SU-DHL-6 (cell line): ENCODE measurements at regions not wholly inside any gene's neighbourhood (a gene's known extent, or its start where the extent isn't known, plus 50 kb on each side); places are given as distances from the start of the nearest gene placed in this dataset.
"Not testable (repeated sequence)": the region's sequence is repeated elsewhere in the genome, so short reads cannot be mapped to it uniquely, and the experiment has no call there.

Source experiments
- H2AFZ ChIP-seq: fragments of 200-600 bp; sonication (generic); 2 replicates; pipeline ENCODE4 v1.6.1; 2014; ENCODE audit warnings: low read depth, mild to moderate bottlenecking, moderate library complexity, mixed read lengths, antibody characterized with exemption, low read length; ENCODE audit not compliant: severe bottlenecking
- H3F3A ChIP-seq: fragments of 200-600 bp; shearing (Covaris generic); 2 replicates; pipeline ENCODE4 v1.6.0; 2016; ENCODE audit warnings: antibody characterized with exemption, mild to moderate bottlenecking; ENCODE audit not compliant: insufficient read depth
- H3K27ac ChIP-seq: fragments of 200-600 bp; sonication (generic); 2 replicates; pipeline ENCODE4 v1.5.1; 2016; ENCODE audit warnings: low read depth, mild to moderate bottlenecking, low read length, moderate library complexity, mixed read lengths
- H3K27me3 ChIP-seq: fragments of 200-600 bp; sonication (generic), shearing (Covaris generic); 2 replicates; pipeline ENCODE4 v1.6.0; 2014; ENCODE audit warnings: mild to moderate bottlenecking, low read length
- H3K36me3 ChIP-seq: fragments of 200-600 bp; sonication (generic); 2 replicates; pipeline ENCODE4 v1.6.1; 2014; ENCODE audit warnings: mild to moderate bottlenecking, low read length, mixed read lengths
- H3K4me2 ChIP-seq: fragments of 300-600, 200-600 bp; shearing (Covaris generic), sonication (generic); 2 replicates; pipeline ENCODE4 v1.6.0; 2014; ENCODE audit warnings: low read length, low read depth, mild to moderate bottlenecking; ENCODE audit not compliant: poor library complexity, severe bottlenecking
- H3K4me3 ChIP-seq: fragments of 200-600 bp; sonication (generic); 2 replicates; pipeline ENCODE4 v1.5.1; 2014; ENCODE audit warnings: antibody characterized with exemption, low read length, mild to moderate bottlenecking, mixed read lengths; ENCODE audit not compliant: insufficient read depth, poor library complexity, severe bottlenecking
- H3K79me2 ChIP-seq: fragments of 200-600 bp; sonication (generic); 2 replicates; pipeline ENCODE4 v1.6.1; 2014; ENCODE audit warnings: mild to moderate bottlenecking, low read length, moderate library complexity; ENCODE audit not compliant: insufficient read depth
- H3K9ac ChIP-seq: fragments of 200-600 bp; sonication (generic); 2 replicates; pipeline ENCODE4 v1.7.0; 2014; ENCODE audit warnings: mild to moderate bottlenecking, low read length
- H3K9me2 ChIP-seq: fragments of 200-600 bp; sonication (generic); replicated peaks from 2 replicates; pipeline ENCODE4 v1.6.1; 2014; ENCODE audit warnings: low read length; ENCODE audit not compliant: insufficient read depth
- H3K9me3 ChIP-seq: fragments of 200-600 bp; sonication (generic); 2 replicates; pipeline ENCODE4 v1.6.1; 2014; ENCODE audit warnings: low read length, mixed read lengths; ENCODE audit not compliant: insufficient read depth
- H4K20me1 ChIP-seq: fragments of 200-600 bp; sonication (generic); 2 replicates; pipeline ENCODE4 v1.6.1; 2014; ENCODE audit warnings: low read depth, mild to moderate bottlenecking, antibody characterized with exemption, low read length, moderate library complexity, mixed read lengths
- EZH2phosphoT487 ChIP-seq: fragments of 200-600 bp; sonication (generic), shearing (Covaris generic); conservative IDR thresholded peaks from 2 replicates; pipeline ENCODE4 v1.6.1; 2018; ENCODE audit warnings: mild to moderate bottlenecking, antibody characterized with exemption, low read length, moderate library complexity, mixed read lengths
- TF ChIP-seq, protein P1 (sequence below): fragments of 200-600 bp; sonication (generic); IDR thresholded peaks from one replicate; pipeline ENCODE4 v1.5.1; 2017; ENCODE audit warnings: antibody characterized with exemption, mild to moderate bottlenecking, low read length, moderate library complexity; ENCODE audit not compliant: insufficient read depth, poor library complexity, severe bottlenecking

DNA sequence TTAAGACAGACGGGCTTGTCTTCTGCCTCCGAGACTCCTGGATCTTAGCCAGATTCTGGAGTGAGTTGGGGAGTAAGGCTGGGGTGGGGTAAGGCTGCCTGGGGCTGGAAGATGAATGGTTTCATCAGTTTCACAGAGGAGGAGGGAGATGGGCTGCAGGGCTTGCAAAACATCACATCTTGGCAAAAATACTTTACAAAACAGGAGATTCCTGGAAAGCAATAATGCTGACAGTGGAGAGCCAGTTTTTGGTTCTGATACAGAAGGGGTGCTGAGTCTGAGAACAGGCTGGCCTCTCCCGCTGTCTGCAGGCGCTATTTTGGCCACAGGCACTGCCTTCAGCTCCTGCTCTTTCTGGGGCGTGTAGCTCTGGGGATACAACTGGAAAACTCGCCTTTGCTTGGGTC lies 83.4 kb upstream of the KCNE2 start:
- H3K36me3 ChIP-seq = no peaks in the 10 kb centered on the region
- no peak overlapping the region for H2AFZ ChIP-seq
- no peak overlapping the region for H3K27ac ChIP-seq
- no peaks in the 10 kb centered on the region for H3K9me3 ChIP-seq
- H3F3A ChIP-seq = no peaks in the 10 kb centered on the region
- H3K4me3 ChIP-seq = no peak overlapping the region
- TF ChIP-seq, protein P1, sequence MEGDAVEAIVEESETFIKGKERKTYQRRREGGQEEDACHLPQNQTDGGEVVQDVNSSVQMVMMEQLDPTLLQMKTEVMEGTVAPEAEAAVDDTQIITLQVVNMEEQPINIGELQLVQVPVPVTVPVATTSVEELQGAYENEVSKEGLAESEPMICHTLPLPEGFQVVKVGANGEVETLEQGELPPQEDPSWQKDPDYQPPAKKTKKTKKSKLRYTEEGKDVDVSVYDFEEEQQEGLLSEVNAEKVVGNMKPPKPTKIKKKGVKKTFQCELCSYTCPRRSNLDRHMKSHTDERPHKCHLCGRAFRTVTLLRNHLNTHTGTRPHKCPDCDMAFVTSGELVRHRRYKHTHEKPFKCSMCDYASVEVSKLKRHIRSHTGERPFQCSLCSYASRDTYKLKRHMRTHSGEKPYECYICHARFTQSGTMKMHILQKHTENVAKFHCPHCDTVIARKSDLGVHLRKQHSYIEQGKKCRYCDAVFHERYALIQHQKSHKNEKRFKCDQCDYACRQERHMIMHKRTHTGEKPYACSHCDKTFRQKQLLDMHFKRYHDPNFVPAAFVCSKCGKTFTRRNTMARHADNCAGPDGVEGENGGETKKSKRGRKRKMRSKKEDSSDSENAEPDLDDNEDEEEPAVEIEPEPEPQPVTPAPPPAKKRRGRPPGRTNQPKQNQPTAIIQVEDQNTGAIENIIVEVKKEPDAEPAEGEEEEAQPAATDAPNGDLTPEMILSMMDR = no peak
- TF ChIP-seq EZH2phosphoT487 = no peak
- H3K4me2 ChIP-seq = no peak overlapping the region
- H4K20me1 ChIP-seq = no peaks in the 10 kb centered on the region
- no peak overlapping the region for H3K9ac ChIP-seq
- H3K27me3 ChIP-seq = no peaks in the 10 kb centered on the region
- no peaks in the 10 kb centered on the region for H3K9me2 ChIP-seq
- no peaks in the 10 kb centered on the region for H3K79me2 ChIP-seq

DNA sequence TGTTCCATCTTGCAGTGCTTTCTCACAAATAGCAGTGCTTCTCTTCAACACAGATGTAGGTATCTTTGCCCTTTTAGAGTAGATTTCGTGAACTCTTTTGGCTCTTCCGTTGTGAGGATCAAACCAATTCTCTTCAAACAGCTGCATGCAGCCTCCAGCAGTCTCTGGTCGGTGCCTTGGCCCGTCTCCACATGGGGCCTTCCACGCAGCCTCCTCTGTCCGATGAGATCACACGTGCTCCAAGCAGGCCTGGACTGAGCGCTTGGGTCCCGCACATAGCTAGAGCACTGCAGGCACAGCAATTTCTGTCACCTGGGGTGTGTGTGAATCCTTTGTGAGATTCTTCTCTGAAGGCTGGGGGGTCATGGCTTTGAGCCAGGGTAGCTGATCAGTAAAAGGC lies 82.8 kb upstream of the KCNE2 start:
- Histone ChIP-seq H3K9me2 (no peaks in the 10 kb centered on the region), H3K9ac (no peak overlapping the region), H3K27me3 (no peaks in the 10 kb centered on the region), H3F3A (no peaks in the 10 kb centered on the region), H3K79me2 (no peaks in the 10 kb centered on the region), H3K36me3 (no peaks in the 10 kb centered on the region), H3K4me2 (no peak overlapping the region), H2AFZ (no peak overlapping the region), H3K4me3 (no peak overlapping the region), H3K9me3 (no peaks in the 10 kb centered on the region), H3K27ac (no peak overlapping the region), H4K20me1 (no peaks in the 10 kb centered on the region)
- TF ChIP-seq, protein P1 = no peak
- TF ChIP-seq EZH2phosphoT487 = no peak

DNA sequence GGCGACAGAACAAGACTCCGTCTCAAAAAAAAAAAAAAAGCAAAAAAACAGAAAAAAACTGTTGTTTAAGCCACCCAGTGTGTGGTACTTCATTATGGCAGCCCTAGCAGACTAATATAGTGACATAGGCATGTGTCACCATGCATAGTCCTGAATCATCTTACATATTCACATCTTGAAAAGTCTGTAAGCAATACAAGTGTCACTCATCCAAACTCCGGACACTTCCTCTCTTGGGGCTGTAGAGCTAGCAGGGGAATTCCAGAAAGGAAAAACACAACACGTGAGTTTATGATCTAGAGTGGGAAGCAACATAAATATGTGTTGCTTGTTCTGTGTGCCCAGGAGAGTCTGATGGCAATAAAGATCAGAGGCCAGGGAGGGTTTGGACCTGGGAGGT lies 81.6 kb upstream of the KCNE2 start:
- Histone ChIP-seq H3K27me3 (no peaks in the 10 kb centered on the region), H3K9me2 (no peaks in the 10 kb centered on the region), H3K36me3 (no peaks in the 10 kb centered on the region), H3K79me2 (no peaks in the 10 kb centered on the region), H3K9ac (no peak overlapping the region), H3F3A (no peaks in the 10 kb centered on the region), H3K4me2 (no peak overlapping the region), H2AFZ (no peak overlapping the region), H3K9me3 (no peaks in the 10 kb centered on the region), H4K20me1 (no peaks in the 10 kb centered on the region), H3K4me3 (no peak overlapping the region), H3K27ac (no peak overlapping the region)
- TF ChIP-seq, protein P1 = no peak
- no peak for TF ChIP-seq EZH2phosphoT487

DNA sequence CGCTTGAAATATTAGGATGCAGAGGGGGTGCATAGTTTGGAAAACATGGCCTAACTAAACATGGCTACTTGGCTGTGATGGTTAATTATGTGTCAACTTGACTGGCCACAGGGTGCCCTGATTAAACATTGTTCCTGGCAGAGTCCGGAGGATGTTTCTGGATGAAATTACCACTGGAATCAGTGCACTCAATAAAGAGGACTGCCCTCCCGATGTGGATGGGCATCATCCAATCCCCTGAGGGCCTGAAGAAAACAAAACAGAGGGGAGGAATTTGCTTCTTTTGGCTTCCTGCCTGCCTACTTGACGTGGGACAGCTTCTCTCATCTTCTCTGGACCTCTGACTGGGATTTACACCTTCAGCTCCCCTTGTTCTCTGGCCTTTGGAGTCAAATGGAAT lies 79.1 kb upstream of the KCNE2 start:
- Histone ChIP-seq H3K4me3 (no peak overlapping the region), H3K9me2 (no peaks in the 10 kb centered on the region), H2AFZ (no peak overlapping the region), H3K27ac (no peak overlapping the region), H4K20me1 (no peaks in the 10 kb centered on the region), H3K4me2 (no peak overlapping the region), H3K27me3 (no peaks in the 10 kb centered on the region), H3K36me3 (no peaks in the 10 kb centered on the region), H3F3A (no peaks in the 10 kb centered on the region), H3K9ac (no peak overlapping the region), H3K79me2 (no peaks in the 10 kb centered on the region), H3K9me3 (peaks cover 4% of the 10 kb centered on the region; the same call in 1 of the 2 replicates)
- no peak for TF ChIP-seq EZH2phosphoT487
- TF ChIP-seq, protein P1 = no peak

DNA sequence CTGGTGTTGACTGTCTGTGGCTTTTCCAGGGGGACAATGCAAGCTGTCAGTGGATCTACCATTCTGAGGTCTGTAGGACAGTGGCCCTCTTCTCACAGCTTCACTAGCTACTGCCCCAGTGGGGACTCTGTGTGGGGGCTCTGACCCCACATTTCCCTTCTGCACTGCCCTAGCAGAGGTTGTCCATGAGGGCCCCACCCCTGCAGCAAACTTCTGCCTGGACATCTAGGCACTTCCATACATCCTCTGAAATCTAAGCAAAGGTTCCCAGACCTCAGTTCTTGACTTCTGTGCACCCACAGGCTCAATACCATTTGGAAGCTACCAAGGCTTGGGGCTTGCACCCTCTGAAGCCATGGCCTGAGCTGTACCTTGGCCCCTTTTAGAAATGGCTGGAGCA lies 75.8 kb upstream of the KCNE2 start:
- H3K4me2 ChIP-seq, H3K27ac ChIP-seq, H3K9ac ChIP-seq, H3K79me2 ChIP-seq, H3K27me3 ChIP-seq, H3F3A ChIP-seq, H3K36me3 ChIP-seq, H3K4me3 ChIP-seq, H2AFZ ChIP-seq, H3K9me2 ChIP-seq, H3K9me3 ChIP-seq, H4K20me1 ChIP-seq: not testable (repeated sequence)
